NCI-H1048 (cell line): ENCODE measurements at regions not wholly inside any gene's neighbourhood (a gene's known extent, or its start where the extent isn't known, plus 50 kb on each side); places are given as distances from the start of the nearest gene placed in this dataset.
"Not testable (repeated sequence)": the region's sequence is repeated elsewhere in the genome, so short reads cannot be mapped to it uniquely, and the experiment has no call there.

Experiments
- DNase-seq: peaks from one replicate; lab custom pipeline; 2025; lab: John Stamatoyannopoulos, UW

GRCh38 chr1:83468336-83468735, 530.6 kb downstream of the TTLL7 start:
- DNase-seq, result not testable (repeated sequence)

GRCh38 chr1:83457735-83458248, 541.1 kb downstream of the TTLL7 start:
- DNase-seq, result not testable (repeated sequence)

GRCh38 chr1:83457281-83457680, 541.7 kb downstream of the TTLL7 start:
- DNase-seq, result not testable (repeated sequence)

DNA sequence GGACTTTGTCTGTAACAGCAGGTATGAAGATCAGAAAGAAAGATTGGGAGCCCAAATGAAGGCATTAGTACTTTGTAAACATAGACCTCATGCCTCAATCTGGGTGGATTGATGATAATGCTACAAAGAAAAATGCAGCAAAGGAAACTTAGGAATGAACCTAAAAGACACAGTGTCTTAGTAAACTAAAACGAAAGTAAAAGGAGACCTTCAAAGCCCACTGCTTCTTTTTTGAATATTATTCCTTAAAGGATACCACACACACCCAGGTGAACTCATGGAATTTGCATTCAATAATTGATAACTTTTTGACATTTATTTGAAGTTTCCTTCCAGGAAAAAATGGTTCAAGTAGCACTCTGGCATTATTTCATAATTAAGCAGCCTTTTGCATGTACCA, 543.2 kb downstream of the TTLL7 start:
- not testable (repeated sequence) for DNase-seq

DNA sequence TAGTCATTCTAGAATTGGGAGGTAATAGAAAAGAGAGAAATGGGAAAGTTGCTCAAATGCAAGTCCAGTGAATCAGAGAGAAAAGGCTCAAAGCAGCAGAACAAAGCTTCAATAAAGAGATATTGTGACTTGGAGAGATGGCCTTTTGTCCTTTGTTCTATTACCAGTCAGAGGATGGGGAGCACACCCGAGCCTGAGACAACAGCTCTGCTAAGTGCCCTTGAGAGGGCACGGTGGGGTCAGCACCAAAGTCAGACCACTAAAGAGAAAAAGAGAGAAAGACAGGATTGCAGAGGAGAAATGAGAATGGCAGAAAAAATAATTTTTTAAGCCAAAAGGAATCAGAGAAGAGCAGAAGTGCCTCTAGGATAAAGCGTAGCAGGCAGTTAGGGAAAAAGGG, 553.1 kb downstream of the TTLL7 start:
- not testable (repeated sequence) for DNase-seq

GRCh38 chr1:83442412-83442811, 556.5 kb downstream of the TTLL7 start:
- not testable (repeated sequence) for DNase-seq

DNA sequence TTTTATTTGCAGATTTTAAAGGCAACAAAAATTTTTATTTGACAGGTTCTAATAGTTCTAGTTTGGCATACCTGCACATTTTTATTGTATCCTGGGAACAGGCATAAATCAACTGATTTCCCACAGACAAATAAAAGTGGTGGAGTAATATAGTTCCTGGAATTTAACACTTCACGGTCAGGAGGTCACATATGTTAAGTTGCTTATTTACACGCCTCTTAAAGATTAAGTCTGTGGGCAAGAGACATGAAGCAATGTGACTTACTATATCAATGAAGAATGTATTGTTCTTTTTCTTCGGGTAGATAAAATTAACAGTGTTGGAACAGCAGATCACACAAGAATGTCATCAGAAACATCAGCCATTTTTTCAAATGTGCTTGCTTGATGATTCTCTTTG, 558.3 kb downstream of the TTLL7 start:
- not testable (repeated sequence) for DNase-seq

DNA sequence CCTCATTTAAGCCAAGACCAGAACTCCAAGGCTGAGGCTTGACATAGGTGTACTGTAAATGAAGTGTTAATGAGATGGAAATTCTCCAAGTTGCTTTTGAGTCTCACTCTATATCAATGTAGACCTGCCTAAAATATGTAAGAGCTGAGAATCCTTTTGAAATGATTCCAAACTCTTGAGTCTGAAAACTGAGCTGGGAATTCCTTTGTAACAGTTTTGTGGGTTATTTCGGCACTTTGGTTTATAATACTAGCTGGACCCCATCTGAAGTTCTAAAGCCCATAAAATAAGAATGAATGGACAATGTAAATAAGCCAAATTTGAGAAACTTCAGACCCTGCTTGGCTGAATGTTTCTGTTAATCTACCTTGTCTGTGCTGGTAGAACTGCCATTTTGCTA, 558.9 kb downstream of the TTLL7 start:
- not testable (repeated sequence) for DNase-seq

DNA sequence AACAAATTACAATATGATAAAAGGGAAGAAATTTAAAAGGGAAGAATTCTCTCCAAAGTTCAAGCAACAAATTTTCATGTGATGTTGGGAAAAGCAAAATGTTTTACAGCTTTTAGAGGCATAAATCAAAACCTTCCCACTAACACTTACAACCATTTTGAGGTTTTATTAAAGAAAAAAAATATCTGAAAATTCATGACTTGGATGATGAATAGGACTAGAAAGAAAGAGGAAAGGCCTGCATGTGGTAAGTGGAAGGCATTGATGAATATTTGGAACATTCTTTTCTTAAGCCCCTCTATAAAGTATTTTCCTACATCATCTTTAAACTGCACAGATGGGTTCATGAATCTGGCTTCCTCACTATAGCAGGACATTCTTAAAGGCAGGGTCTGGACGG, 560.6 kb downstream of the TTLL7 start:
- not testable (repeated sequence) for DNase-seq

GRCh38 chr1:83435336-83435735, 563.6 kb downstream of the TTLL7 start:
- DNase-seq, result not testable (repeated sequence)

DNA sequence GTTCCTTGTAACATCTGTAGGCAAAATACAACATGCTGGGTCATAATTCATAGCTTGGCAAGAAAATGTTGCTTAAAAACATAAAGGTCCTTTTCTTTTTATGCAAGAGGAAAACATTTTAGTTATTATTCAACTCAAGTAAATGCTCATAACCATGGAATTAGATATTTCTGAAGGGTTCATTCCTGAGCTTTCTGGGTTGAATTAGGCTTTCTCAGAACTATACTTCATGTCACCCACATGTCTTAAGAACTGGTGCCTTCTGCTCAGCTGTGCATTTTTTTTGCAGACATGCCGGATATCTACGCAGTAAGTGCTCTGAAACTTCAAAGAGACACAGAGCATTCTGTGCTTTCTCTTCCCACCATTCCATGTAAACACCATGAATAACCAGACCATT, 571.4 kb downstream of the TTLL7 start:
- DNase-seq, result not testable (repeated sequence)

GRCh38 chr1:83423382-83423781, 575.5 kb downstream of the TTLL7 start:
- not testable (repeated sequence) for DNase-seq

- DNase-seq, result no peak
Observed at GRCh38 chr1:83418558-83418957, 580.4 kb downstream of the TTLL7 start.

DNA sequence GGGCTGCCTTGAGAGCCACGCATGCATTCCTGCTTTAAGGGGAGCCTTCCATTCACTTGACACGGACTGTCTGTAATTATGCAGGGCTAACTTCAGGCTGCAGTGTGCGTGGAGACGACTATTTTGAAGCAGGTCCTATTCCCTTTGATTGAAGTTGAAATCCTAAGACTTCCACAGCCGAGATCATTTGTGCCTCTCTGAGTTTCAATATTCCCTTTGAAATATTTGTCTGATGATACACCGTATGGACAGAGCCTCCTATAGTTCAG, 585.2 kb downstream of the TTLL7 start:
- DNase-seq, result not testable (repeated sequence)

DNA sequence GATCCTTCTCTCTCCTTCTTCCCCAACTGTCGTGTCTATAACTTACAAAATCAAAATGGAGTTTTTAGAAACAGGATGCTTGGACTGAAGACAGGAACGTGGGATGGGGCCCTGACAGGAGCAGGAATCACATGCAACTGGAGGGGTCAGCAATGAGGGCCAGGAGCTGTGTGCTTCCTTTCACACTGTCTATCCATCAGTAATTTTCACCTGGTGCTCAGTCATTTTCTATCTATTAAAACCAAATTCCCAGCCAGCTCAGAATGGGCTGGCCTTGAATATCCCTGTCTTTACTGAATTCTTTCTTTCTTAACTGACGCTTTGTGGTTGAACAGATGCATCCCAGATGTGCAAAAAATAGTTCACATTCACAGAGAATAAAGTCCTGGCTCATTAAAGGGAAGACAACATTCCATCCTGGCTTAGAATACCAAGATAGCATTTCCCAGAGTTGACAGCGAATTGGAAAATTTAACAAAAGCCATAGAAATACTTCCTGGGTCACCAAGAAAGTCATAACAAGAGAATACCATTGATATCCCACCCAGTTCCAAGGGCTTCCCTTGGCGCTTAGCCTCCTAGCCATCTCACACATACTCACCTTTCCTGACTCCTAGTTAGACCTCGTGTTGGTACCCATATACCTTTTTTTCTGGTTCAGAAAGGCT, 588.1 kb downstream of the TTLL7 start:
- not testable (repeated sequence) for DNase-seq

GRCh38 chr1:83406693-83407371, 592.1 kb downstream of the TTLL7 start:
- DNase-seq, result not testable (repeated sequence)

- not testable (repeated sequence) for DNase-seq
Observed at GRCh38 chr1:83405789-83406188, 593.1 kb downstream of the TTLL7 start.

- not testable (repeated sequence) for DNase-seq
Observed at GRCh38 chr1:83403500-83403899, 595.4 kb downstream of the TTLL7 start.

GRCh38 chr1:83401146-83401545, 597.8 kb downstream of the TTLL7 start:
- peak; percentile 2 for DNase-seq

- DNase-seq, result not testable (repeated sequence)
Observed at GRCh38 chr1:83400173-83400572, 598.8 kb downstream of the TTLL7 start.

GRCh38 chr1:83398125-83398524, 600.8 kb downstream of the TTLL7 start:
- DNase-seq, result not testable (repeated sequence)

GRCh38 chr1:83395130-83395529, 603.8 kb downstream of the TTLL7 start:
- DNase-seq, result not testable (repeated sequence)

- not testable (repeated sequence) for DNase-seq
Observed at GRCh38 chr1:83386946-83387345, 612.0 kb downstream of the TTLL7 start.
